Progenitor cell of endocrine pancreas (in vitro differentiated cells): ENCODE measurements at regions not wholly inside any gene's neighbourhood (a gene's known extent, or its start where the extent isn't known, plus 50 kb on each side); places are given as distances from the start of the nearest gene placed in this dataset.
"Not testable (repeated sequence)": the region's sequence is repeated elsewhere in the genome, so short reads cannot be mapped to it uniquely, and the experiment has no call there.

Experiments used
- DNase-seq: peaks from one replicate; pipeline ENCODE4 v3.0.0; 2021; ENCODE audit warnings: low spot score; ENCODE audit not compliant: unreplicated experiment
- H3K27ac Mint-ChIP-seq: 2 replicates; pipeline ENCODE4 v1.8.0; 2021; ENCODE audit warnings: mild to moderate bottlenecking, moderate library complexity, mixed read lengths
- H3K27me3 Mint-ChIP-seq: 2 replicates; pipeline ENCODE4 v1.8.0; 2021; ENCODE audit warnings: mixed read lengths
- H3K36me3 Mint-ChIP-seq: 2 replicates; pipeline ENCODE4 v1.8.0; 2022; ENCODE audit warnings: mixed read lengths; ENCODE audit not compliant: insufficient read depth
- H3K4me1 Mint-ChIP-seq: 2 replicates; pipeline ENCODE4 v1.8.0; 2021; ENCODE audit warnings: low read depth, mixed read lengths
- H3K4me3 Mint-ChIP-seq: 2 replicates; pipeline ENCODE4 v1.8.0; 2021; ENCODE audit warnings: low read depth, mild to moderate bottlenecking, moderate library complexity, mixed read lengths
- H3K9me3 Mint-ChIP-seq: 2 replicates; pipeline ENCODE4 v1.8.0; 2021; ENCODE audit warnings: low read depth, mixed read lengths
- CTCF ChIP-seq: fragments of 200-600 bp; sonication (generic); IDR thresholded peaks from one replicate; pipeline ENCODE4 v1.5.0; 2021; ENCODE audit warnings: antibody characterized with exemption, mild to moderate bottlenecking; ENCODE audit not compliant: unreplicated experiment

DNA sequence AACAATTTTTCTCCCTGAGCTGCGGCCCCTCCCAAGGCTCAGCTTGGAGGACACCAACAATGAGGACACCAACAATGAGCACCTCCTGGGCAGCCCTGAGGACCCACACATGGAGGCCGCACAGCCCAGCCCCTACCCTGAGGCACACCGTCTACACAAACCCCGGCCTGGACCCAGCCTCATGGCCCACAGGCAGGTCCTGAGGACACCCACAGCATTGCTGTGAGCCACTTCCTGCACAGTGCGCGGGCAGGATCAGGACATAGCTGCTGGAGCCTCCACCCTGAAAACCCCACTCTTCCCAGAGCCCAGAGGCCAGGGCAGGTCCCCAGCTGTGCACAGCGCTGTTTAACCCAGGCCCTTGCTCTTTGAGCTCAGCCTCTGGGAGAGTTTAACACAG lies 194.3 kb downstream of the RTP5 start:
- TF ChIP-seq CTCF: no peak
- DNase-seq: no peak
- H3K4me3 Mint-ChIP-seq: no peak overlapping the region
- H3K36me3 Mint-ChIP-seq: no peaks in the 10 kb centered on the region
- no peaks in the 10 kb centered on the region for H3K9me3 Mint-ChIP-seq
- H3K27ac Mint-ChIP-seq: no peak overlapping the region
- peaks cover 18% of the 10 kb centered on the region for H3K27me3 Mint-ChIP-seq
- peaks cover 1% of the 10 kb centered on the region for H3K4me1 Mint-ChIP-seq

- Mint-ChIP-seq H3K36me3 (no peaks in the 10 kb centered on the region), H3K4me3 (no peak overlapping the region), H3K4me1 (peaks cover 6% of the 10 kb centered on the region), H3K9me3 (no peaks in the 10 kb centered on the region), H3K27ac (no peak overlapping the region), H3K27me3 (peaks cover 17% of the 10 kb centered on the region)
- TF ChIP-seq CTCF: no peak
- no peak for DNase-seq
Measured at GRCh38 chr2:242064364-242065250, 195.1 kb downstream of the RTP5 start.

GRCh38 chr2:242065426-242065825 lies 195.9 kb downstream of the RTP5 start:
- Mint-ChIP-seq H3K27ac (no peak overlapping the region), H3K36me3 (no peaks in the 10 kb centered on the region), H3K27me3 (peaks cover 17% of the 10 kb centered on the region), H3K4me3 (no peak overlapping the region), H3K9me3 (no peaks in the 10 kb centered on the region), H3K4me1 (peaks cover 12% of the 10 kb centered on the region)
- no peak for TF ChIP-seq CTCF
- no peak for DNase-seq

DNA sequence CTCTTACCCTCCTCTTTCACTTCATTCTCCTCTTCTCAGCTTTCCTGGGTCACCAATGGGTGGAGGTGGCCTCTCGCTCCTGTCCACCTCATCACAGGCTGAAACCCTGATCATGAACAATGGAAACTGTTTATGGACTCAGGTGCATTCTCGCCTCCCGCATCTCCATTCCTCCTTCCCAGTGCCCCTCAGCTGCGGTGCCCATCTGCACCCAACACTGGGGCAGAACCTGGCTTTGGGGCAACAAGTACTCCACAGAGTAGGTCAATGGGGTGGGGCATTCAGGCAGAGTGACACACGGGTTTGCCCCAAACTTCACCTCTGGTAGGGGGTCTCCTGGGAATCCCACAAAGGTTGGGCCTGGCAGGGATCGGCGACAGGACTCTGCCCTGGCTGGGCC lies 199.5 kb downstream of the RTP5 start:
- H3K4me3 Mint-ChIP-seq: no peak overlapping the region
- peaks cover 22% of the 10 kb centered on the region for H3K4me1 Mint-ChIP-seq
- H3K27me3 Mint-ChIP-seq: peaks cover 20% of the 10 kb centered on the region
- no peak for DNase-seq
- no peak overlapping the region for H3K27ac Mint-ChIP-seq
- no peak for TF ChIP-seq CTCF
- no peaks in the 10 kb centered on the region for H3K36me3 Mint-ChIP-seq
- no peaks in the 10 kb centered on the region for H3K9me3 Mint-ChIP-seq

DNA sequence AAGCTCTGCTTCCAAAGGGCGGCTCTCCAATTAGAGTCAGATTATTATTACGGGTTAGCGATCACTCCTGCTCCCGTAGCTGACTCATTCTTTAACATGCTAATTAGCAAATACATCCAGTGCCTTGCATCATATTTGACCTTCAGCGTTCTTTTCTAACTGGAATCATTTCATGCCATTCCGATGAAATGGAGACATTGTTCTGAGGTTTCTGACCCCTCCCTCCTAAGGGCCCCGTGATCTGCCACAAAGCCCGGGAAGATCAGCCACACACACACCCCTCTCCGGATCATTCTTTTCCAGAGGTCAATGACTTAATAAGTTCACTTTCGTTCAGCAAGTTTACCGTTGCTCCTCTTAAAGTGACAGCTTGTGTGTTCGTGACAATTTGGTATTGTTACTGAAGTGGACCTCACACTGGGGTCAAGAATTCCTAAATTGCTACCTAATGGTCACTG lies 200.4 kb downstream of the RTP5 start:
- H3K4me3 Mint-ChIP-seq, DNase-seq, H3K36me3 Mint-ChIP-seq, H3K9me3 Mint-ChIP-seq, H3K27ac Mint-ChIP-seq: not testable (repeated sequence)
- Mint-ChIP-seq H3K27me3 (peaks cover 17% of the 10 kb centered on the region), H3K4me1 (peaks cover 22% of the 10 kb centered on the region)

GRCh38 chr2:242070726-242071125 lies 201.2 kb downstream of the RTP5 start:
- H3K9me3 Mint-ChIP-seq, H3K36me3 Mint-ChIP-seq, DNase-seq: not testable (repeated sequence)
- Mint-ChIP-seq H3K4me1 (peaks cover 22% of the 10 kb centered on the region), H3K27me3 (peaks cover 17% of the 10 kb centered on the region), H3K4me3 (peak overlapping the region; percentile 8), H3K27ac (peak overlapping the region; percentile 85)

GRCh38 chr2:242071377-242071776 lies 201.8 kb downstream of the RTP5 start:
- Mint-ChIP-seq H3K4me3 (peak overlapping the region; percentile 14), H3K27ac (peak overlapping the region; percentile 85), H3K27me3 (peaks cover 14% of the 10 kb centered on the region), H3K4me1 (peaks cover 22% of the 10 kb centered on the region)
- DNase-seq, H3K9me3 Mint-ChIP-seq, H3K36me3 Mint-ChIP-seq: not testable (repeated sequence)

DNA sequence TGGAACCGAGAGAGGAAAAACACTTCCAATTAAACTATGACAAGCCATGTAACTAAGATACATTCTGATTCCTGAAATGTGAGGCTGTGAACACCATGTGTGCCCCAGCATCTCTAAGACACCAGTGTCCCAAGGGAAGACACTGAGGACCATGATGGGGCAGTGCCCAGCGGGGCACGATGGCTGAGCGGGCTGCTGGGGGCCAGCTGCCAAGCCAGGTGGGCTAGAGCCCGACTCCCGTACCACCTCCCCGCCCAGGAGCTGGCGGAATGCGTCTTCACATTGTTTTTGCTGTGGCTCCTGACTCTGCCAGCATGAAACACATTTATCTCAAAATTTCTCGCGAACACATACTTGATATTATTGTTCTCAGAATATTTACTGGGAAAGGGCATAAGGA lies 202.4 kb downstream of the RTP5 start:
- not testable (repeated sequence) for H3K4me3 Mint-ChIP-seq, H3K36me3 Mint-ChIP-seq, H3K27ac Mint-ChIP-seq, DNase-seq, H3K9me3 Mint-ChIP-seq
- peaks cover 12% of the 10 kb centered on the region for H3K27me3 Mint-ChIP-seq
- H3K4me1 Mint-ChIP-seq: peaks cover 22% of the 10 kb centered on the region
